GM18498 (cell line): ENCODE measurements at regions not wholly inside any gene's neighbourhood (a gene's known extent, or its start where the extent isn't known, plus 50 kb on each side); places are given as distances from the start of the nearest gene placed in this dataset.

Experiments used
- ATAC-seq: cut with Tn5 transposase; IDR thresholded peaks from one replicate; pipeline ENCODE4 v1.9.1; 2021; ENCODE audit warnings: mild to moderate bottlenecking, moderate library complexity; ENCODE audit not compliant: unreplicated experiment

DNA sequence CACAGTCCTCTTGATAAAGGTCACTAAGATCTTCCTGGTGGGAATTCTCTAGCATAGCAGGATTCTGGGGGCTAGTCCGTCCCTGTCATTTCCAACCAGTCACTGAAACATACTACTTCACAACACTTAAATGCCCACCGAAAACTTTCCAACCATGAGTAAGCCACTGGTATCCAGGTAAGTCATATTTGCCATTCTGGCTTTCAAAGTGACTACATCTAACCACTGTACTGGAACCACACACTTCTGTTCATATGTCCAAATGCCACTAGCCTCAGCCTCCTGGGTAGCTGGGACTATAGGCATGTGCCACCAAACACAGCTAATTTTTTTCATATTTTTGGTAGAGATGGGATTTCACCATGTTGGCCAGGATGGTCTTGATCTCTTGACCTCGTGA lies 64.3 kb upstream of the VANGL1 start:
- ATAC-seq = no peak

DNA sequence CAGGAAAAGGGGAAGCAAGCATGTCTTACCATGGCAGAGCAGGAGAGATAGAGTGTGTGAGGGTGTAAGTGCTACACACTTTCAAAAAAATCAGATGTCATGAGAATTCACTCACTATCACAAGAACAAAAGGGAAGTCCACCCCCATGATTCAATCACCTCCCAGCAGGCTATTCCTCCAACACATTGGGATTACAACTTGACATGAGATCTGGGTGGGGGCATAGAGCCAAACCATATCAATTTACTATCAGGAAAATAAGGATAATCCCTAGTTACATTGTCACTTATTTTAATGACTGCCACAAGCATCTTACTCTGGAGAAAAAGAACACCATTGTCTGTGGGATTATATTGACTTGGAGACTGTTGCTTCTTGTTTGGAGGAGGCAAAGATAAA lies 66.1 kb upstream of the VANGL1 start:
- ATAC-seq = no peak

DNA sequence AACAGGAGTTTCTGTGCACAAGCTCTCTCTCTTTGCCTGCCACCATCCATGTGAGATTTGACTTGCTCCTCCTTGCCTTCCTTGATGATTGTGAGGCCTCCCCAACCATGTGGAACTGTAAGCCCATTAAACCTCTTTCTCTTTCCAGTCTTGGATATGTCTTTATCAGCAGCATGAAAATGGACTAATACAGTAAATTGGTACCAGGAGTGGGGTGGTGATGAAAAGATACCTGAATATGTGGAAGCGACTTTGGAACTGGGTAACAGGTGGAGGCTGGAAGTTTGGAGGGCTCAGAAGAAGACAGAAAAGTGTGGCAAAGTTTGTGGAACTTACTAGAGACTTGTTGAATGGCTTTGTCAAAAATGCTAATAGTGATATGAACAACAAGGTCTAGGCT lies 69.1 kb upstream of the VANGL1 start:
- ATAC-seq = no peak

DNA sequence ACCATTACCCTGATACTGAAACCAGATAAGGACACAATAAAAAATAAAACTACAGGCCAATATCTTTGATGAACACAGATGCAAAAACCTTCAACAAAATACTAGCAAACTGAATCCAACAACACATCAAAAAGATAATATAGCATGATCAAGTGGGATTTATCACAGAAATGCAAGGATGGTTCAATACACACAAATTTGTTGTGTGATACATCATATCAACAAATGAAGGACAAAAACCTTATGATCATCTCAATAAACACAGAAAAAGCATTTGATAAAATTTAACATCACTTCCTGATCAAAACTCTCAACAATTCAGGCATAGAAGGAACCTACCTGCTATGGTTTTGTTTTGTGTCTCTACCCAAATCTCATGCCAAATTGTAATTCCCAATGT lies 74.3 kb upstream of the VANGL1 start:
- no peak for ATAC-seq

DNA sequence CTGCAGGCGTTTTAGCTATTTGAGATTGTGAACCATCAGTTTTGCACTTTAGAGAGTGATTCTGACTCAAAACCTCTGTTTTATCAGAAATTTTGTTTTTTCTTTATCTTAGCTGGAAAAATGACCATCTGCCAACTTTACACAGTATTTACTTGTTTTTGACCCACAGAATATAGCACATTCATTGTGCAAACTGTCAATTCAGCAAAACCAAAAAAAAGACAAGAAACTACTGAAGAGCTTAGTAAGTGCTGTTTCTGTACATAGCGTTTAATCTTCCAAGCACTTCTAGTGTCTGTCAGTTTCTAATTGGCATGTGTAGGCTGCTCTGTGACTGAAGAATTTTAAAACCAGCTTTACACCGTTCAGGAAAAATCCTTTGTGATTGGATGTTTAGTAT lies 76.0 kb upstream of the VANGL1 start:
- no peak for ATAC-seq

DNA sequence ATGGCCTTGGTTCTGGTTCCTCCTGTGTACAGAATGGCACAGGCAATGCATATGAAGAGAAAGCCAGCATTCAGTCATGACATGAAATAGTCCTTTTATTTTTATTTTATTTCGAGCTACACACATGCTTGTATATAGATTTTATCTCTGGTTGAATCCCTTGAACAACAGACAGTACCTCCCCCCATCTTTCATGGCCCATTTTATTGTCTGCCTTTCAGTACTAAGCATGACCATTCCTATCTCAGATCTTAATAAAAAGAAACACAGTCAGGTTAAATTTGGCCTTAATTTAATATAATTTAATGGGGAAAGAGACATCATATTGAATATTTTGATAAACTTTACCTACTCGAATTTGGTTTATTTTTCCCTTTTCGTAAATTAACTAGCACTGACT lies 76.4 kb upstream of the VANGL1 start:
- ATAC-seq = no peak

DNA sequence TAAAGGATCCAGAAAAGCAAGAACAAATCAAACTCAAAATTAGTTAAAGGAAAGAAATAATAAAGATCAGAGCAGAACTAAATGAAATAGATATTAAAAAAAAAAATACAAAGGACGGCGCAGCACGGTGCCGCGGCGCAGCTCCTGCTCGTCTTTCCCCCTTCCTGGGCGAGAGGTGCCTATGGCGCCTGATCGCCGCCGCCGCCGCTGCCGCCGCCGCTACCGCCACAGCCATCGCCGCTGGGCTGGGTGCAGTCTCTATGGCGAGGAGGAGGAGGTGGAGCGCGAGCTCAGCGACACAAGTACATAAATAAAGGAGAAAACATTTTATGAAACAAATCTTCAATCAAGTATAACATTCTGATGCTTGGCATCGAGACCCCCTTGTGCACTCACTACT lies 77.6 kb upstream of the VANGL1 start:
- ATAC-seq = no peak

DNA sequence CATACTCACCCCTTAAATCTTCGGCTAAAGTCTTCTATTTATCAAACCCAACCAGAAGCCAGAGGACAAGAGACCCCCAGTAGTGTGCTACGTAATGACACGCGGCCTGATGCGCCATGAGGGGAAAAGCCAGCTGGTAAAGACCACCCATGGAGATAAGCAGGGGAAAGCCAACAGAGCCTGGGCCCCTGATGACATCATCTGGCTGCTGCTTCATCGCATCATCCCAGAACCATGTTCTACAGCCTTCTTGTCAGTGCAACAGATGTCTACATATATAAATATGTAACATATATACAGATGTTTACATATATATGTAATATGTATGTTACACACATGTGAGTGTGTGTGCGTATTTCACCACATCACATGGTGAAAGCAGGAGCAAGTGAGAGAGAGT lies 81.7 kb upstream of the VANGL1 start:
- no peak for ATAC-seq

DNA sequence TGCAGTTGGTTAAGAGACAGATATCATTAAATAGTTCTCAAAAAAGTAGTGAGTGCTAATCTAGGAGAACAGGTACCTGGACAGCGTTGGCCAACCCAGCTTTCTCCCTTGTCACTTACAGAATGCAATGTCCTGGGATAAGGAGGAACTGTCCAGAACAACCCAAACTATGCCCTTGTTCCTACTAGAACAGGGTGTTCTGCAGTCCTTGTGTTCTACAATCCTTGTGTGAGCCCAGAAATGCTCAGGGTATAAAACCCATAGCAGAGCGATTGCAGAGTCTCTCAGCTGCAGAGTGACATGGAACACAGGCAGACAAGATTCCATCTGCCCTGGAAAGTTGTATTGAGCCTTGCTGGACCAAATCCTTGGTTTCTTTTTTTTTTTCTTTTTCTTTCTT lies 83.5 kb upstream of the VANGL1 start:
- no peak for ATAC-seq

DNA sequence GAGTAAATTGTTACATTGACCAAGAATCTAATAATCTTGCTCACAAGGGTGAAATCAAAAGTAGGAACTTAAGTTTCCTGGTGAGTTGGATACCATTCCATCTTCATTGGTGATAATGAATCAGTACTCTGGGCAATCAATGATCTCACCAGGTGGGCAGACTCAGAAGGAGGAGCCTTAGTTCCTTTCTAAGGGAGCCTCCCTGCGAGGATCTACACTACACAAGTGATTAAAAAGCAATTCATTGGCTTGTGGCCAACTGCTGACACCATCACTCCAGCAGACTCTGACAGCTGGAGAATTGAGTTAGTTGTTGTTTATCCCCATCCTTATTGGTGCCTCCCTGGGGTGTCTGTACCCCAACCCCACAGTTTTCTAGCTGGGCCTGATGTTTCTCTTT lies 84.1 kb upstream of the VANGL1 start:
- no peak for ATAC-seq

DNA sequence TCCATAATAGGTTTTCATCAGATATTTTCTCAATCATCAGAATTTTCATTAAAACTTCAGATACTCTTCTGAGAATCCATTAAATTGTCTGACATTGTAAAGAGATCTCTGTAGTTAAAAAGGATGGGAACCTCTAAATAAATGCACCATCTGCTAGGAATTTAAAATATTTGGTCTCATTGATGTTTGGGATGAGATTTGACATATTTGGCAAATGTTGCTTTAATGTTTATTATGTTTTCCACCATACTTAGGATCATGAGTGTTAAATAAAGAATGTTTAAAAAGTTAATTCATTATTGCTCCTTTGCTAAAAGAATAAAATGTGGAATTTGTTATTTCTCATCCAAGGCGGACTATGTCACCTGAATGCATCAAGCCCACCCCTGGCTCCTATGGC lies 85.5 kb upstream of the VANGL1 start:
- no peak for ATAC-seq

DNA sequence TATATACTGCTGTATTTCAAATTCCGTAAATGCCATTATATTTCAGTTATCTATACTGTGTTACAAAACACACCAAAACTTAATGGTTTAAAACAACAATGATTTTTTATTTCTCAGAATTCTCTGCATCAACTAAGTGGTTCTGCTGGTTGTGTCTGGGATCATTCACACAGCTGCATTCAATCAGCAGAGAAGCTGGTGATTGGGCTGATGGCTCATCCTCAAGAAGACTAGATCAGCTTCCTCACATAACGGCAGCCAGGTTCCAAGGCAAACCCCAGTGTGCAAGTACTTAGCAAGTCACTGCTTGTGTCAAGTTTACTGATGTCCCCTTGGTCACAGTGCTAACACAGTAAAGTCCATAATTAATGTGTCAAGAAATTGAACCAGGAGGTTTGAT lies 86.3 kb upstream of the VANGL1 start:
- ATAC-seq = no peak

DNA sequence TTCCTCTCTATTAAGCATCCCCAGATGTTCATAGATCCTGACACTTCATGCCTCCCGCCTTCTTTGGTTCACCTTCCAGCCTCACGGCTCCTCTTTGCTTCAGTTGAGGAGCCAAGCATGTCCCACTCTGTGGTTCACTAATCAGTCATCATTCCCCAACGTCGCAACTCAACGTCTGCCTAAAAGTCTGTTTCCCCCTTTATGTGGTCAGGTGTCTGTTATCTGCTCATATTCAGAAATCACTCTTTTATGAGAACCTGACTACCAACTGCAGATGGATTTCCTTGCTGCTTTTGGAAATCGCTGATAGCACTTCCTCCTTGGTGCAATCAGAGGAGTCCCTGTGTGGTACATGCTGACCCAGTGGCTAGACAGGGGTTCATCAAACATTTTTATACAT lies 94.1 kb upstream of the VANGL1 start:
- no peak for ATAC-seq

DNA sequence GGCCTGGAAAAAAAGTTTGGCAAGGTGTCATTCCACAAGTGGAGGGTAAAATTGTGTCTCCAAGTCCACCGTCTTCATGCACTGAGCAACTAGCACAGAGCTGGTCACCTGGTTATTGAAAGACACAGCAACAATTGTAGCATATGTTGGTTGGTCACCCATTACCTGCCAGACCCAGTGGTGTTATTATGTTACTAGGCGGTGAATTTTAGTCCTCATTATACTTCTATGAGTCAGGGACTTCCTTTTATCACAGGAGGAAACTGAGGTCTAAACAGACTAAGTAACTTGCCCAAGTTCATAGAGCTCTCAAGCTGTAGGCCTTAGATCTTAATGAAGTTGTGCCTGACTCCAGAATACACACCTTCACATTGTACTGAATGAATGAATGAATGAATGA lies 94.9 kb upstream of the VANGL1 start:
- ATAC-seq = no peak

DNA sequence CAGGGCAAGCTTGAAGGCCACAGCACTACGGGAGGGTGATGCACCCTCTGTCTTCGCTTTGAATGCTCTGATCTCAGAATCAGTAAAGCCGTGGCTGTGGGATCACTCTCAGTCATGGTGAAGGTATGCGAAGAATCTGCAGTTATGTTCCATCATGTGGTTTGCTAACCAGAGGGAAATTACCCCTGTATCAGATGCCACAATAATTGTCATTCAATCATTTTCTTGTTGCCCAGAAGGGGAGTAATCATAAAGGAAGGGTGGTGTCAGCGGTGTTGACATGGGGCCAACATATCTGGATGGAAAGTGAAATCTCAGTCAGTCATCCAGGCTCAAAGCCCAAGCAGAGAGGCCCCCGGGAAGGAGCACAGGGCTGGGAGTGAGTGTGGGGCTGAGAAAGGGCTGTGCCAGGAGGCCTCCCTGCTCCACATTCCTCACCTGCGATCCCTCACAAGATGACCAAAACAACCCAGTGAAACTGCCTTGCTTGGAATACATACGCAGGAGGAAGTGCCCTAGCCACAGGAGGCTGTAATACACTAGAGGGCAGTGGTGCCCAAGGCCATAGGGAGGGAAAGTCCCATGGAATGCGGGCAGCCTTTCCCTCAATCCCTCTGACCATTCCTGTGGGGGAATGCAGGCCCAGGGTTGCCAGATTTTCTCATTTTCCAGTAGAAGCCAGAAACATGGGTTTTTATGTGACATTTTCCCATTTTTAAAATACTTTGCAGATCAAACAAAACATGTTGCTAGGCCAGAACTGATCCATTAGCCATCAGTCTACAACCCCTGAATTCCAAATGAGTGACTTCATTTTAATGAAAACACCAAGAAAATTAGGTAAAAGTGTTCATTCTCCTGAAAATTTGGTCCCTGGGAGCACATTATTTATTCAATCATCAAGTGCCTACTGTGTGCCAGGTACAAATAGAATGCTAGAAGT lies 95.7 kb upstream of the VANGL1 start:
- ATAC-seq = no peak

DNA sequence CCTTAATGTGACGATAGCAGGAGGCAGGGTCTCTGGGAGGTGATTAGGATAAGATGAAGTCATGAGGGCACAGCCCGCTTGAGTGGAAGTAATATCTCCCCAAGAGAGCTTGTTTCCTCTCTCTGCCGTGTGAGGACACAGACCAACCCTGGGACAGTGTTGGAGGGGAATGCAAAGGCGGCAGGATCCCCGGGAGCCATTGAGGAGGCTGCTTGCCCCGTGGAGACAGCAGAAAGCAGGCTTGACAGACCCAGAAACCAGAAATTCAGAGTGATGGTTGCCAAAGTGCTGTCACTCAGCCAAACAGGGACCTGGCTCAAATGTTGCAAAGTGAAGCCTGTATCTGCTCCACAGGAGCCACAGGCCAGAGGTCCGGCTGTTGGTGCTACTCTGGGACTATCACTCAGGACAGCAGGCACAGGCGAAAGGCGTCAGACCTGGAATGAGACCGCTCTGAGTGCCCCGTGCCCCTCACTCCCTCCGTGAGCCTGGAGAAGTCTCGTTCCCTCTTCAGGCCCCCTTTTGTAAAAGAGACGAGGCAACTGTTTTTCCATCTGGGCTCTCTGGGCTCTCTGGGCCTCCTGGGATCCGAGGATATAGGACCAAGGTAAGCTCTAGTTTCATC lies 96.6 kb upstream of the VANGL1 start:
- ATAC-seq = no peak

DNA sequence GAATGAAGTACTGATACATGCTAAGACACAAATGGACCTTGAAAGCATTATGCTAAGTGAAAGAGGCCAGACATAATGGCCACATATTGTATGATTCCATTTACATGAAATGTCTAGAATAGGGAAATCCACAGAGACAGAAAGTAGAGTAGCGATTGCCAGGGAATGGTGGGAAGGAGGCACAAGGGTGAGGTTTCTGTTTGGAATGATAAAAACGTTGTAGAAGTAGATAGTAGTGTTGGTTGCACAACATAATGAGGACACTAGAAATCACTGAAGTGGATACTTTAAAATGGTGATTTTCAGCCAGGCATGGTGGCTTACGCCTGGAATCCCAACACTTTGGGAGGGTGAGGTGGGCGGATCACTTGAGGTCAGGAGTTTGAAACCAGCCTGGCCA lies 97.6 kb upstream of the VANGL1 start:
- no peak for ATAC-seq

DNA sequence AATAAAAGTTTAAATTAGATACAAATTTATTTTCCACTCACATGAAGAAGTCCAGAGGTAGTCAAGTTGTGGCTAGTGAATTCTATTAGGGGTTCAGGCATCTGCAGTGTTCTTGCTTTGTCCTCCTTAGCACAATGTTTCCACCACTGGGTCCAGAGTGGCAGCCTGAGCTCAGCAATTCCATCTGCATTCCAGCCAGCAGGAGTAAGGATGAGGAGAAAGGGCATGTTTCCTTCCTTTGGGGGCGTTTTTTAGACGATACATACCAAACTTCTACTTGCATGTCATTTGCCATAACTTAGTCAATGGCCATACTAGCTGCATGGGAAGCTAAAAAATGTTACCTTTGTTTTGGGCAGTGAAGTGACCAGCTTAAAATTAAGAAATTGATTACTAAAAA lies 98.5 kb upstream of the VANGL1 start:
- ATAC-seq = no peak

DNA sequence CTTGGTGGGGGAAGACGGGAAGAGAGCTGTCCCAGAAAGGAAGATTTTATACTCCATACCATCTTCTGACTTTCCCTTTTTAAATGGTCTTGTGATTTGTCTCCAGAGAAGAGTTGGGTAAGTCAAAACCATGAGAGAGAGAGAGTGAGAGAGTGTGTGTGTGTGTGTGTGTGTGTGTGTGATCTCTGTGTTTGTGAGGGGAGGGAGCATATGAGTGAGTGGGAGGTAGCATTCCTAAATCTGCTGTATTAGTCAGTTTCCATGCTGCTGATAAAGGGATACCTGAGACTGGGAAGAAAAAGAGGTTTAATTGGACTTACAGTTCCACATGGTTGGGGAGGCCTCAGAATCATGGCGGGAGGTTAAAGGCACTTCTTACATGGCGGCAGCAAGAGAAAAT lies 102.0 kb upstream of the VANGL1 start:
- ATAC-seq = no peak

DNA sequence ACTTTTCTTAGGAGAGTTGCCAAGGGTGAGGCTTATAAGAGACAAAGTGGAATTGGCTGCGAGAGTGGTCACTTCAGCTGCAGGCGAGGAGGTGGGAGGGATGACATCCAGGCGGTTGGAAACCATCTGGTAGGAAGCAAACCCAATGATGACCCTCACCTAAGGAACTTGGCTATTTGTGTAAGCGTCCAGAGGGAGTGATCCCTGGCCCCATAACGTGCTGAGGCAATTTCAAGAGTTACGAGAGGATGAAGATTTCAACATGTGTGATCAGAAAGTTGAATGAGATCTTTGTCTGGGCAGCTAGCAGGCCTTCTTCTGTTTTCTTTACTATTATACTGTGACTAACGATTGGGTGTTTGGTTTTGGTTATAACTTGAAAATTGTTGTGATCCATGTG lies 102.7 kb upstream of the VANGL1 start:
- ATAC-seq = no peak

DNA sequence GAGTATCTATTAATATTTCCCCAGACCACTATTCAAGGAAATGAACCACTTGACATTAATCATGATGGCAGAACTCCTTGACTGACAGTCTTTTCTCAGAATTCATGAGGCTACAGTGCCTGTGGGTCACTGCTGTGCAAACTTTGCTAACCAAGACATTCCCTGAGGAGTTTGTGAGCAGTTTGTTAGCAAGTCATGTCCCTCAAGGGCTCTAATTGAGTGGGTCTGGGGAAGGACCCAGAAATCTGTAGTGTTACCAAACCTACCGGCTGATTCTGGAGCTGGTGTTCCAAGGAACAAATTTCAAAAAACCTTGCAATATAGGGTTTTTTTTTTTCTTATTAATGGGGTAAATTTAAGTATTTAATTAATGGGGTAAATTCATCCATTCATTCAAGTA lies 103.2 kb upstream of the VANGL1 start:
- no peak for ATAC-seq

DNA sequence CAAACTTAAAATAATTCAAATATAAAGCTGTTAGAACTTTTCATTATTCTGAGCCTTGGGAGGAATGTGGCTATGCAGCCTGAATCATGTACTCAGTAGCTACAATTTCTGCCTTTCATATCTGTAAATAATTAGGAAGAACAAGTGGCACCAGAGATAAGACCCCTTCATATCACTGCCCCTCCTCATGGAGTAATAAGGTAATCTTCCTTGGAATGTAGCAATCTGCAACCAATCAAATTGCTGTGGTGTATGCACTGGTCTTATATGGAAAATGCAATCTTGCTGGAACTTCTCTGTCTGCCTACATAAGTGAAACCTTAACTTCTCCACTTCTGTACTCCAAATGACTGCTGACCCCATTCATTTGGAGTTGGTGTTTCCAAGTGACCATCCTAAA lies 104.4 kb upstream of the VANGL1 start:
- ATAC-seq = no peak
